ENCODE measurements at regions not wholly inside any gene's neighbourhood (a gene's known extent, or its start where the extent isn't known, plus 50 kb on each side); places are given as distances from the start of the nearest gene placed in this dataset.

GRCh38 chr13:86201477-86201876 lies 402.3 kb upstream of the SLITRK6 start:
- TF ChIP-seq CTCF (conservative IDR thresholded peaks at IDR 0.05 in 1 of 2, IDR thresholded peaks at IDR 0.05 in 1 of 2; ENCODE audit: extremely low read depth in 1 of 2, insufficient read depth in 1 of 2, low read depth in 1 of 2, low read length in 2 of 2) (no peak), EZH2 (IDR thresholded peaks at IDR 0.05; ENCODE audit: borderline replicate concordance, low read length) (no peak)
